ENCODE measurements at regions not wholly inside any gene's neighbourhood (a gene's known extent, or its start where the extent isn't known, plus 50 kb on each side); places are given as distances from the start of the nearest gene placed in this dataset.

DNA sequence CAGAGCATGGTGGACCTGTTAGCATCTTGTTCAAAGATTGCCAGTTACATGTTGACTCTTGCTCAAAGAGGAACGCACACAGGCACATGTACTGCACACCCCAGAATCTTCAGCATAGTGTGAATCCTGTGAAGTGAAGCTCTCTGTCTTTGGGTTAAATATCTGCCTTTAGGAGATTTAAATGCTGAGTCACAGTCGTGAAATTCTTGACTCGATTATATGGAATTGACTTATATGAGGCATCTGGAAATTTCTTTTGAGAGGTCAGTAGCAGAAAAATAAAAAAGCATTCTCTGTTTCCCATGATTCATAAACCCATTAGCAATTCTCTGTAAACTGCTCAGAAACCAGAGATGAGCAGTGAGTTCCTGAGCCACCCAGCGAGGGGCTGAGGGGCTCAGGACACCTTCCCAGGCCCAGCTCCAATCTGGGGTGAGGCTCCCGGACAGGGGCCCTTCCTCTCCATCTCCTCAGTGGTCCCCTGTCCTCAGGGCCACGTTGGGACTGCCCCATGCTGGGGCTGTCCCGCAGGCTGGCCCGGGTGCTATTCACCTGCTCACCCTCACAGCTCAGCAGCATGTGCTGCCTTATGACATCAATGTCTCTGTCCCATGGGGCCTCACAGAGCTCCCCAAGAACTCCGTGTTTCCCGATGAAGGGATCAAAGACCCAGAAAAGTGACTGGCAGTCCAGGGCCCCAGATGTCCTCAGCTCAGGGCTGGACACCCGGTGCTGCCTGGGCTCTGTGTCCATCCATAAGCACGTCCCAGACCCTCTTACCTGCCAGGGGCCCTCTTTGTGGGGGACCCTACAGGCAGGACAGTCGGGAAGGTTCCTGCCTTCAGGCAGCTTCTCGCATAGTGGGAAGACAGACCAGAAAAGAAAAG is 50.0 kb upstream of the INSIG1 start:
- Histone ChIP-seq H3K4me3 (ENCODE audit: low read depth, low read length) (no peak overlapping the region), H3K27ac (ENCODE audit: low read depth, low read length) (no peak overlapping the region), H3K4me1 (ENCODE audit: control insufficient read depth, insufficient read depth, low read length) (no peaks in the 10 kb centered on the region), H3K27me3 (ENCODE audit: control insufficient read depth, insufficient read depth, low read length) (no peaks in the 10 kb centered on the region), H3K9me3 (ENCODE audit: control insufficient read depth, insufficient read depth, low read length) (no peaks in the 10 kb centered on the region), H3K36me3 (ENCODE audit: control insufficient read depth, insufficient read depth, low read length) (no peaks in the 10 kb centered on the region)
- 85% methylated on average over 11 of the region's 14 CpGs for WGBS (ENCODE audit: insufficient coverage)
- DNase-seq (ENCODE audit: low read depth in 4 of 6, low spot score in 6 of 6): no peak
